CD14-positive monocyte (primary cell): ENCODE measurements at regions not wholly inside any gene's neighbourhood (a gene's known extent, or its start where the extent isn't known, plus 50 kb on each side); places are given as distances from the start of the nearest gene placed in this dataset.
A peak's percentile ranks its signal among the peaks of the same experiment; 100 is the strongest.

Experiments
- DNase-seq, 3 donors: peaks; one replicate each; pipeline ENCODE4 v3.0.0-alpha.2; 2011 to 2022
- H2AFZ ChIP-seq: 2 replicates; pipeline ENCODE4 v1.6.0; 2012; ENCODE audit warnings: mild to moderate bottlenecking, low read depth, low read length, inconsistent platforms; ENCODE audit not compliant: insufficient read depth, poor library complexity, severe bottlenecking
- H3K27ac ChIP-seq, 2 donors: 1 replicate in 1 of 2; 2 replicates in 1 of 2; pipeline ENCODE4 v1.5.1; 2012 to 2013; ENCODE audit warnings: low read length in 2 of 2, control low read depth in 1 of 2, inconsistent platforms in 1 of 2, low read depth in 1 of 2, mild to moderate bottlenecking in 1 of 2
- H3K27me3 ChIP-seq, 2 donors: one replicate each; pipeline versions ENCODE4 v1.6.0 to v1.6.1; 2011 to 2013; ENCODE audit warnings: low read length in 2 of 2; ENCODE audit not compliant: control insufficient read depth in 2 of 2, insufficient read depth in 2 of 2
- H3K36me3 ChIP-seq, 2 donors: replicated peaks in 1 of 2; 1 replicate in 1 of 2; 2 replicates in 1 of 2; pipeline versions ENCODE4 v1.5.1 to v1.6.1; 2012 to 2013; ENCODE audit warnings: low read length in 2 of 2, control low read depth in 1 of 2, inconsistent platforms in 1 of 2, mild to moderate bottlenecking in 1 of 2; ENCODE audit not compliant: insufficient read depth in 2 of 2, control insufficient read depth in 1 of 2
- H3K4me1 ChIP-seq, 2 donors: 1 replicate in 1 of 2; 2 replicates in 1 of 2; pipeline versions ENCODE4 v1.5.1 to v1.6.1; 2012 to 2013; ENCODE audit warnings: low read length in 2 of 2, control low read depth in 1 of 2, inconsistent platforms in 1 of 2, mild to moderate bottlenecking in 1 of 2, moderate library complexity in 1 of 2; ENCODE audit not compliant: insufficient read depth in 2 of 2, control insufficient read depth in 1 of 2
- H3K4me2 ChIP-seq: replicated peaks from 2 replicates; pipeline ENCODE3; 2012; ENCODE audit warnings: low read length, moderate library complexity, mild to moderate bottlenecking; ENCODE audit not compliant: poor library complexity, severe bottlenecking; ENCODE audit errors: extremely low read depth
- H3K4me3 ChIP-seq, 3 experiments: fragments of 200-600 bp in 1 of 3; sonication (generic) in 1 of 3; replicated peaks in 1 of 3; 1 replicate in 2 of 3; 2 replicates in 1 of 3; pipeline ENCODE4 v1.5.1; 2011 to 2013; ENCODE audit warnings: low read length in 3 of 3, mild to moderate bottlenecking in 3 of 3, control low read depth in 2 of 3, low read depth in 2 of 3, inconsistent platforms in 1 of 3, moderate library complexity in 1 of 3
- H3K79me2 ChIP-seq: 2 replicates; pipeline ENCODE4 v1.6.0; 2012; ENCODE audit warnings: mild to moderate bottlenecking, control low read depth, inconsistent platforms, low read length, moderate library complexity; ENCODE audit not compliant: insufficient read depth
- H3K9ac ChIP-seq: 2 replicates; pipeline ENCODE4 v1.6.0; 2017; ENCODE audit warnings: low read length, mild to moderate bottlenecking; ENCODE audit not compliant: insufficient read depth, poor library complexity, severe bottlenecking
- H3K9me3 ChIP-seq, 2 donors: replicated peaks in 1 of 2; 1 replicate in 1 of 2; 2 replicates in 1 of 2; pipeline versions ENCODE4 v1.5.1 to v1.6.1; 2012 to 2013; ENCODE audit warnings: low read length in 2 of 2, control low read depth in 1 of 2; ENCODE audit not compliant: control insufficient read depth in 1 of 2, insufficient read depth in 1 of 2
- H4K20me1 ChIP-seq: 2 replicates; pipeline ENCODE4 v1.6.0; 2012; ENCODE audit warnings: mild to moderate bottlenecking, low read length, control low read depth, moderate library complexity; ENCODE audit not compliant: insufficient read depth
- H3K27ac Mint-ChIP-seq, 7 donors: one replicate each; pipeline ENCODE4 v1.8.0; 2020; ENCODE audit warnings: mild to moderate bottlenecking in 7 of 7, mixed read lengths in 7 of 7, moderate library complexity in 6 of 7, inconsistent platforms in 2 of 7
- H3K27me3 Mint-ChIP-seq, 3 donors: one replicate each; pipeline ENCODE4 v1.8.0; 2021 to 2022; ENCODE audit warnings: low read depth in 3 of 3, mild to moderate bottlenecking in 3 of 3, mixed read lengths in 3 of 3, moderate library complexity in 3 of 3, inconsistent platforms in 1 of 3
- H3K36me3 Mint-ChIP-seq, 2 donors: one replicate each; pipeline ENCODE4 v1.8.0; 2020; ENCODE audit warnings: mixed read lengths in 2 of 2, inconsistent platforms in 1 of 2, mild to moderate bottlenecking in 1 of 2
- H3K4me1 Mint-ChIP-seq: one replicate; pipeline ENCODE4 v1.8.0; 2020; ENCODE audit warnings: mild to moderate bottlenecking, mixed read lengths
- H3K4me3 Mint-ChIP-seq, 2 donors: one replicate each; pipeline ENCODE4 v1.8.0; 2020; ENCODE audit warnings: mild to moderate bottlenecking in 2 of 2, mixed read lengths in 2 of 2, moderate library complexity in 1 of 2
- H3K9me3 Mint-ChIP-seq, 7 donors: one replicate each; pipeline ENCODE4 v1.8.0; 2020 to 2022; ENCODE audit warnings: mixed read lengths in 7 of 7, mild to moderate bottlenecking in 6 of 7, moderate library complexity in 6 of 7, inconsistent platforms in 2 of 7
- WGBS: methylation state at CpG from one replicate; pipeline ENCODE4 v1.1.5; 2013; ENCODE audit warnings: missing lambda C conversion rate; ENCODE audit not compliant: insufficient coverage; 5-methylcytosine and 5-hydroxymethylcytosine counted together
- intact Hi-C, 2 donors: fragments of 100-400 bp; cut with micrococcal nuclease; formaldehyde crosslinking; loops; one replicate each; pipeline versions ENCODE4 v1.15.0 to v1.15.1; 2023
- TF ChIP-seq, protein P1 (sequence below): fragments of 200-600 bp; IDR thresholded peaks from one replicate; pipeline ENCODE4 v1.8.0; 2022; ENCODE audit warnings: antibody characterized with exemption, mild to moderate bottlenecking

DNA sequence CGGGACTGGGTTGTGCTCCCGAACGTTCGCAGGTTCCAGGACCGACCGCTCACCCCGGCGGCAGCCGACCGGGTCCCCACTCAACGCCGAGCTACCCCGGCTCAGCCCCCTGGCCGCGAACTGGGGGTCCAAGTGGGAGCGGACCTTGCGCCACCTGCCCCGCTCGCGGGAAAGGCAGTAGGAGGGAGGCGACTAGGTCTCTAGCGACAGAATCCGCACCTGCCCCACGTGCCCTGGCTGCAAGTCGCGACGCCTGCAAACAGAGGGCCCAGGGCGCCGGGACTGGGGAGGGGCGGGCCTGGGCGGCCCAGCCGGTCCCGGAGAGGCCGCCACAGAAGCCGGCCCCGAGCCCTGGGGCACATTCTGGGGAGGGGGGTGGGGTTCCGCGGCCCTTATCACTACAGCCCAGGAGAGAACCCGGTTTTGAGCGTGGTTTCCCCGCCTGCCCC lies 239.2 kb upstream of the CPNE8 start:
- Histone ChIP-seq H4K20me1 (no peaks in the 10 kb centered on the region), H3K79me2 (no peaks in the 10 kb centered on the region), H3K4me3 (peak overlapping the region in 1 of 3 experiments; percentile 53), H3K27ac (no peak overlapping the region), H3K4me2 (peak overlapping the region; percentile 50), H3K4me1 (peaks cover 4 to 5% of the 10 kb centered on the region in 2 donors), H2AFZ (peak overlapping the region; percentile 40), H3K9me3 (peaks cover 12 to 28% of the 10 kb centered on the region in 2 donors), H3K36me3 (no peaks in the 10 kb centered on the region), H3K9ac (no peak overlapping the region), H3K27me3 (peaks cover 27 to 47% of the 10 kb centered on the region in 2 donors)
- Mint-ChIP-seq H3K36me3 (peaks cover 0 to 2% of the 10 kb centered on the region in 2 donors), H3K4me3 (peak overlapping the region in 1 of 2 donors; percentile 80), H3K4me1 (peaks cover 4% of the 10 kb centered on the region), H3K9me3 (peaks cover 3 to 33% (median 20%) of the 10 kb centered on the region in 7 donors), H3K27ac (no peak overlapping the region), H3K27me3 (peaks cover 25 to 45% (median 32%) of the 10 kb centered on the region in 3 donors)
- DNase-seq, result no peak
- 29% methylated on average over 33 of the region's 41 CpGs for WGBS
- TF ChIP-seq, protein P1, sequence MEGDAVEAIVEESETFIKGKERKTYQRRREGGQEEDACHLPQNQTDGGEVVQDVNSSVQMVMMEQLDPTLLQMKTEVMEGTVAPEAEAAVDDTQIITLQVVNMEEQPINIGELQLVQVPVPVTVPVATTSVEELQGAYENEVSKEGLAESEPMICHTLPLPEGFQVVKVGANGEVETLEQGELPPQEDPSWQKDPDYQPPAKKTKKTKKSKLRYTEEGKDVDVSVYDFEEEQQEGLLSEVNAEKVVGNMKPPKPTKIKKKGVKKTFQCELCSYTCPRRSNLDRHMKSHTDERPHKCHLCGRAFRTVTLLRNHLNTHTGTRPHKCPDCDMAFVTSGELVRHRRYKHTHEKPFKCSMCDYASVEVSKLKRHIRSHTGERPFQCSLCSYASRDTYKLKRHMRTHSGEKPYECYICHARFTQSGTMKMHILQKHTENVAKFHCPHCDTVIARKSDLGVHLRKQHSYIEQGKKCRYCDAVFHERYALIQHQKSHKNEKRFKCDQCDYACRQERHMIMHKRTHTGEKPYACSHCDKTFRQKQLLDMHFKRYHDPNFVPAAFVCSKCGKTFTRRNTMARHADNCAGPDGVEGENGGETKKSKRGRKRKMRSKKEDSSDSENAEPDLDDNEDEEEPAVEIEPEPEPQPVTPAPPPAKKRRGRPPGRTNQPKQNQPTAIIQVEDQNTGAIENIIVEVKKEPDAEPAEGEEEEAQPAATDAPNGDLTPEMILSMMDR, result no peak
- intact Hi-C loops, result no loop called here

DNA sequence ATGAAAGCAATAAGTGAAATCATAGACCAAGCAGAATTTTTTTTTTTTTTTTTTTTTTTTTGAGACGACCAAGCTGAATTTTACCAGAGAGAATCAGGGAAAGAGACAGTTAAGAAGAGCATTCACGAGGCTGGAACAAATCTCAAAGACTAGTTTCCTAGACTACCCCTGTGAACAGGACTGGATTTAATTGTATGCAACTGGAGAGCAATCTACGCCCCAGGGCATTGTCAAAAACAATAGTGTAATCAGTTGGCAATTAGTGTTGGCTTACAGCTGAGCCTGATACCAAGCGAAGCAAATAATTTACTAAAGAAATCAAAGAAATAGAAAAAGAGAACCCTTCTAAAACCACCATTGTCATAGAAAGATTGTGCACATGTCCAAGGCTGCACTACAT lies 232.9 kb upstream of the CPNE8 start:
- WGBS, result no CpG with 5 or more reads among the region's 4 CpGs
- intact Hi-C loops, result no loop called here

More for the DNA sequence above, 232.9 kb upstream of the CPNE8 start:
- H3K4me1 Mint-ChIP-seq, result no peaks in the 10 kb centered on the region
- H3K4me3 ChIP-seq, result no peak overlapping the region
- no peak overlapping the region for H3K4me2 ChIP-seq
- H3K4me3 Mint-ChIP-seq, result no peak overlapping the region
- H3K79me2 ChIP-seq, result no peaks in the 10 kb centered on the region
- TF ChIP-seq, protein P1, result no peak
- H3K9ac ChIP-seq, result no peak overlapping the region
- no peak for DNase-seq
- no peak overlapping the region for H2AFZ ChIP-seq
- H3K36me3 ChIP-seq, result no peaks in the 10 kb centered on the region
- H3K9me3 Mint-ChIP-seq, result peaks cover 0 to 11% (median 7%) of the 10 kb centered on the region in 7 donors
- H3K27ac ChIP-seq, result no peak overlapping the region
- no peaks in the 10 kb centered on the region for H3K9me3 ChIP-seq
- H3K27ac Mint-ChIP-seq, result no peak overlapping the region
- no peaks in the 10 kb centered on the region for H4K20me1 ChIP-seq
- H3K27me3 Mint-ChIP-seq, result peaks cover 2 to 7% (median 4%) of the 10 kb centered on the region in 3 donors
- H3K36me3 Mint-ChIP-seq, result no peaks in the 10 kb centered on the region
- peaks cover 7 to 16% of the 10 kb centered on the region in 2 donors for H3K27me3 ChIP-seq
- H3K4me1 ChIP-seq, result no peaks in the 10 kb centered on the region
